HCT116 (cell line): ENCODE measurements at regions not wholly inside any gene's neighbourhood (a gene's known extent, or its start where the extent isn't known, plus 50 kb on each side); places are given as distances from the start of the nearest gene placed in this dataset.

ENCODE experiments used
- ATAC-seq: fragments of 200-7000 bp; cut with Tn5 transposase; 2 replicates; pipeline ENCODE4 v1.9.1; 2020; ENCODE audit warnings: mild to moderate bottlenecking, moderate library complexity
- BruUV-seq: library from RNA; stranded (reverse); fragments of 400-500 nt; replicated peaks from 2 replicates; lab custom pipeline; 2021; lab: Mats Ljungman, UMichigan
- CTCF ChIA-PET: fragments of 300-600 bp; sonication (Branson Sonifier 250); formaldehyde crosslinking; loops from one replicate; lab custom pipeline; 2021; ENCODE audit warnings: antibody characterized with exemption; lab: Charles Lee
- POLR2A ChIA-PET: fragments of 300-600, 350-600 bp; sonication (Branson Sonifier 250); formaldehyde crosslinking; loops from one replicate; lab custom pipeline; 2021; ENCODE audit warnings: antibody characterized with exemption; lab: Charles Lee
- RAD21 ChIA-PET, 2 experiments: fragments of 300-600 bp; sonication (Branson Sonifier 250); formaldehyde crosslinking; loops; one replicate each; lab custom pipeline; 2023; ENCODE audit warnings: low total read pairs in 2 of 2; ENCODE audit not compliant: uncharacterized antibody in 2 of 2, unreplicated experiment in 2 of 2, low non-redundant PET in 1 of 2; lab: Charles Lee
- DNase-seq: peaks from one replicate; pipeline ENCODE4 v3.0.0-alpha.2; 2010; ENCODE audit warnings: low read depth, low spot score
- H2AFZ ChIP-seq: fragments of 200-600 bp; shearing (Covaris generic), sonication (generic); 2 replicates; pipeline ENCODE4 v1.6.1; 2017; ENCODE audit warnings: low read depth, mixed run types, mixed read lengths, antibody characterized with exemption, low read length; ENCODE audit not compliant: poor library complexity, severe bottlenecking
- H3K27ac ChIP-seq: 2 replicates; pipeline ENCODE4 v1.5.1; 2012; ENCODE audit warnings: low read depth, low read length
- H3K27me3 ChIP-seq: fragments of 200-600 bp; sonication (generic); 2 replicates; pipeline ENCODE4 v1.6.1; 2016; ENCODE audit warnings: mixed run types, low read length, mixed read lengths; ENCODE audit not compliant: insufficient read depth
- H3K36me3 ChIP-seq, 2 experiments: fragments of 200-500 bp in 1 of 2; fragments of 200-600 bp in 1 of 2; sonication (Bioruptor generic) in 1 of 2; sonication (generic) in 1 of 2; 2 replicates each; pipeline versions ENCODE4 v1.5.1 to v1.6.1; 2014 to 2016; ENCODE audit warnings: low read length in 2 of 2, inconsistent platforms in 1 of 2, mixed read lengths in 1 of 2, mixed run types in 1 of 2; ENCODE audit not compliant: insufficient read depth in 2 of 2, control insufficient read depth in 1 of 2
- H3K4me1 ChIP-seq, 2 experiments: fragments of 200-600 bp in 1 of 2; sonication (generic) in 1 of 2; 2 replicates each; pipeline versions ENCODE4 v1.5.1 to v1.6.1; 2012 to 2017; ENCODE audit warnings: low read length in 2 of 2, inconsistent platforms in 1 of 2, mild to moderate bottlenecking in 1 of 2, mixed read lengths in 1 of 2, mixed run types in 1 of 2, moderate library complexity in 1 of 2; ENCODE audit not compliant: insufficient read depth in 2 of 2, control insufficient read depth in 1 of 2
- H3K4me2 ChIP-seq: fragments of 200-600 bp; sonication (generic); 2 replicates; pipeline ENCODE4 v1.6.1; 2017; ENCODE audit warnings: mixed run types, low read length, mixed read lengths
- H3K4me3 ChIP-seq, 2 experiments: fragments of 200-600 bp in 1 of 2; sonication (generic) in 1 of 2; replicated peaks in 1 of 2; 2 replicates each; pipeline ENCODE4 v1.5.1; 2011 to 2016; ENCODE audit warnings: low read length in 2 of 2, control low read depth in 1 of 2, low read depth in 1 of 2, mild to moderate bottlenecking in 1 of 2, mixed read lengths in 1 of 2, mixed run types in 1 of 2
- H3K79me2 ChIP-seq: fragments of 200-600 bp; sonication (generic); 2 replicates; pipeline ENCODE4 v1.6.1; 2017; ENCODE audit warnings: mild to moderate bottlenecking, mixed run types, low read length, moderate library complexity, mixed read lengths; ENCODE audit not compliant: insufficient read depth
- H3K9ac ChIP-seq: fragments of 200-600 bp; sonication (generic); 2 replicates; pipeline ENCODE4 v1.6.1; 2016; ENCODE audit warnings: low read length, mixed read lengths
- H3K9me2 ChIP-seq: fragments of 200-600 bp; sonication (generic), shearing (Covaris generic); 2 replicates; pipeline ENCODE4 v1.6.1; 2017; ENCODE audit warnings: mixed run types, mild to moderate bottlenecking, moderate library complexity; ENCODE audit not compliant: insufficient read depth
- H3K9me3 ChIP-seq, 2 experiments: fragments of 200-500 bp in 1 of 2; fragments of 200-600 bp in 1 of 2; sonication (Bioruptor generic) in 1 of 2; sonication (generic) in 1 of 2; 2 replicates each; pipeline ENCODE4 v1.6.1; 2014 to 2017; ENCODE audit warnings: low read length in 2 of 2, mixed read lengths in 2 of 2, inconsistent platforms in 1 of 2, low read depth in 1 of 2, mild to moderate bottlenecking in 1 of 2, mixed run types in 1 of 2, moderate library complexity in 1 of 2; ENCODE audit not compliant: control insufficient read depth in 1 of 2, insufficient read depth in 1 of 2
- H4K20me1 ChIP-seq: fragments of 200-600 bp; sonication (generic), shearing (Covaris generic); 2 replicates; pipeline ENCODE4 v1.6.1; 2017; ENCODE audit warnings: mixed run types, mild to moderate bottlenecking, moderate library complexity; ENCODE audit not compliant: insufficient read depth
- ATF3 ChIP-seq: IDR thresholded peaks from 2 replicates; pipeline ENCODE4 v1.6.1; 2012
- CBX3 ChIP-seq: IDR thresholded peaks from 2 replicates; pipeline ENCODE4 v1.6.1; 2012; ENCODE audit warnings: low read depth
- CEBPB ChIP-seq: IDR thresholded peaks from 2 replicates; pipeline ENCODE4 v1.6.1; 2012; ENCODE audit warnings: low read depth
- CTCF ChIP-seq, 3 experiments: fragments of 200-600 bp in 1 of 3; sonication (generic) in 1 of 3; IDR thresholded peaks in 2 of 3; conservative IDR thresholded peaks in 1 of 3; 2 replicates each; pipeline ENCODE4 v1.5.1; 2012 to 2017; ENCODE audit warnings: low read depth in 2 of 3, low read length in 2 of 3, antibody characterized with exemption in 1 of 3, borderline replicate concordance in 1 of 3, control low read depth in 1 of 3, mild to moderate bottlenecking in 1 of 3, mixed read lengths in 1 of 3, mixed run types in 1 of 3, moderate library complexity in 1 of 3; ENCODE audit not compliant: insufficient read depth in 1 of 3
- EGR1 ChIP-seq: IDR thresholded peaks from 2 replicates; pipeline ENCODE4 v1.6.1; 2012; ENCODE audit warnings: low read depth
- EZH2 ChIP-seq: fragments of 200-600 bp; sonication (generic); IDR thresholded peaks from 2 replicates; pipeline ENCODE4 v1.6.1; 2017; ENCODE audit warnings: antibody characterized with exemption, mixed run types
- EZH2phosphoT487 ChIP-seq: fragments of 200-600 bp; IDR thresholded peaks from 2 replicates; pipeline ENCODE4 v1.6.1; 2018; ENCODE audit warnings: antibody characterized with exemption, borderline replicate concordance
- FOSL1 ChIP-seq: IDR thresholded peaks from 2 replicates; pipeline ENCODE4 v1.6.1; 2012; ENCODE audit warnings: low read depth
- JUND ChIP-seq: IDR thresholded peaks from 2 replicates; pipeline ENCODE4 v1.6.1; 2012
- MAX ChIP-seq: IDR thresholded peaks from 2 replicates; pipeline ENCODE4 v1.6.1; 2012
- POLR2A ChIP-seq: IDR thresholded peaks from 2 replicates; pipeline ENCODE4 v1.7.0; 2011; ENCODE audit warnings: borderline replicate concordance; ENCODE audit not compliant: insufficient read depth, insufficient read length; ENCODE audit errors: extremely low read depth
- POLR2AphosphoS5 ChIP-seq: IDR thresholded peaks from 2 replicates; pipeline ENCODE4 v1.6.1; 2011; ENCODE audit warnings: mild to moderate bottlenecking, low read depth, low read length, moderate library complexity
- RAD21 ChIP-seq: IDR thresholded peaks from 2 replicates; pipeline ENCODE4 v1.6.1; 2012; ENCODE audit warnings: low read depth, mild to moderate bottlenecking
- REST ChIP-seq: IDR thresholded peaks from 2 replicates; pipeline ENCODE4 v1.6.1; 2012; ENCODE audit warnings: low read depth
- SIN3A ChIP-seq: IDR thresholded peaks from 2 replicates; pipeline ENCODE4 v1.6.1; 2012; ENCODE audit warnings: low read depth
- SP1 ChIP-seq: IDR thresholded peaks from 2 replicates; pipeline ENCODE4 v1.6.1; 2012; ENCODE audit warnings: low read depth
- SRF ChIP-seq: IDR thresholded peaks from 2 replicates; pipeline ENCODE4 v1.6.1; 2012; ENCODE audit warnings: low read depth
- ZBTB33 ChIP-seq: IDR thresholded peaks from 2 replicates; pipeline ENCODE4 v1.6.1; 2011; ENCODE audit warnings: mild to moderate bottlenecking, low read length, moderate library complexity; ENCODE audit not compliant: insufficient replicate concordance; ENCODE audit errors: extremely low read depth
- intact Hi-C: fragments of 100-400 bp; cut with micrococcal nuclease; formaldehyde crosslinking; loops from 2 replicates; pipeline ENCODE4 v1.10.0; 2022

- DNase-seq (no peak), ATAC-seq (no peak)
- no peak overlapping the region for H3K27ac ChIP-seq
- no peaks in the 10 kb centered on the region for H3K9me2 ChIP-seq
- no TSS peak for BruUV-seq
- no peak overlapping the region for H3K4me3 ChIP-seq
- intact Hi-C loops, result no loop called here
- no peaks in the 10 kb centered on the region for H3K27me3 ChIP-seq
- no peaks in the 10 kb centered on the region for H3K36me3 ChIP-seq
- no peaks in the 10 kb centered on the region for H4K20me1 ChIP-seq
- H3K4me2 ChIP-seq, result no peak overlapping the region
- peaks cover 0 to 8% of the 10 kb centered on the region in 2 experiments; a peak in 1 of 4 replicates for H3K9me3 ChIP-seq
- H3K9ac ChIP-seq, result no peak overlapping the region
- POLR2A ChIA-PET, result no interaction called here
- H2AFZ ChIP-seq, result no peak overlapping the region
- TF ChIP-seq POLR2A (no peak), SIN3A (no peak), POLR2AphosphoS5 (no peak), FOSL1 (no peak), CEBPB (no peak), REST (no peak), EZH2phosphoT487 (no peak), ZBTB33 (no peak), CBX3 (no peak), SRF (no peak), EGR1 (no peak), JUND (no peak), MAX (no peak), RAD21 (no peak), ATF3 (no peak), EZH2 (no peak), SP1 (no peak), CTCF (IDR thresholded peaks at IDR 0.05 in 2 of 3, conservative IDR thresholded peaks at IDR 0.05 in 1 of 3; ENCODE audit: borderline replicate concordance in 1 of 3, insufficient read depth in 1 of 3, low read depth in 2 of 3, low read length in 2 of 3) (no peak)
- no peaks in the 10 kb centered on the region for H3K4me1 ChIP-seq
- H3K79me2 ChIP-seq, result no peaks in the 10 kb centered on the region
- RAD21 ChIA-PET, result no interaction called here
- CTCF ChIA-PET, result no interaction called here
Measured at GRCh38 chr1:118589238-118589846, 398.8 kb downstream of the TBX15 start.
